Peyer's patch (tissue), 4 donors: ENCODE measurements at regions not wholly inside any gene's neighbourhood (a gene's known extent, or its start where the extent isn't known, plus 50 kb on each side); places are given as distances from the start of the nearest gene placed in this dataset.

ENCODE experiments used
- DNase-seq, 3 donors: peaks; one replicate each; pipeline ENCODE4 v3.0.0-alpha.2; 2017 to 2019
- H3K27ac ChIP-seq, 4 donors: fragments of 200-600 bp; sonication (generic); one replicate each; pipeline ENCODE4 v1.5.1; 2016 to 2019
- H3K27me3 ChIP-seq, 2 donors: fragments of 200-600 bp; sonication (generic); one replicate each; pipeline ENCODE4 v1.5.1; 2019
- H3K36me3 ChIP-seq, 3 donors: fragments of 200-600 bp; sonication (generic); one replicate each; pipeline ENCODE4 v1.5.1; 2016 to 2019
- H3K4me1 ChIP-seq, 4 donors: fragments of 200-600 bp; sonication (generic); one replicate each; pipeline ENCODE4 v1.5.1; 2016 to 2019
- H3K4me3 ChIP-seq, 4 donors: fragments of 200-600 bp; sonication (generic); 1 replicate in 3 of 4; 2 replicates in 1 of 4; pipeline ENCODE4 v1.5.1; 2016 to 2019; ENCODE audit warnings: mild to moderate bottlenecking in 1 of 4
- H3K9me3 ChIP-seq, 4 donors: fragments of 200-600 bp; sonication (generic); one replicate each; pipeline ENCODE4 v1.5.1; 2016 to 2019; ENCODE audit warnings: mild to moderate bottlenecking in 1 of 4
- POLR2A ChIP-seq, 2 donors: fragments of 450-650 bp; IDR thresholded peaks; one replicate each; pipeline ENCODE4 v1.5.1; 2017; ENCODE audit warnings: antibody characterized with exemption in 2 of 2, mild to moderate bottlenecking in 2 of 2, moderate library complexity in 2 of 2
- TF ChIP-seq, protein P1 (sequence below), 6 experiments: fragments of 450-650 bp in 4 of 6; fragments of 200-600 bp in 2 of 6; sonication (generic) in 1 of 6; IDR thresholded peaks; one replicate each; pipeline ENCODE4 v1.5.1; 2017 to 2019; ENCODE audit warnings: antibody characterized with exemption in 6 of 6, mild to moderate bottlenecking in 3 of 6, moderate library complexity in 1 of 6

DNA sequence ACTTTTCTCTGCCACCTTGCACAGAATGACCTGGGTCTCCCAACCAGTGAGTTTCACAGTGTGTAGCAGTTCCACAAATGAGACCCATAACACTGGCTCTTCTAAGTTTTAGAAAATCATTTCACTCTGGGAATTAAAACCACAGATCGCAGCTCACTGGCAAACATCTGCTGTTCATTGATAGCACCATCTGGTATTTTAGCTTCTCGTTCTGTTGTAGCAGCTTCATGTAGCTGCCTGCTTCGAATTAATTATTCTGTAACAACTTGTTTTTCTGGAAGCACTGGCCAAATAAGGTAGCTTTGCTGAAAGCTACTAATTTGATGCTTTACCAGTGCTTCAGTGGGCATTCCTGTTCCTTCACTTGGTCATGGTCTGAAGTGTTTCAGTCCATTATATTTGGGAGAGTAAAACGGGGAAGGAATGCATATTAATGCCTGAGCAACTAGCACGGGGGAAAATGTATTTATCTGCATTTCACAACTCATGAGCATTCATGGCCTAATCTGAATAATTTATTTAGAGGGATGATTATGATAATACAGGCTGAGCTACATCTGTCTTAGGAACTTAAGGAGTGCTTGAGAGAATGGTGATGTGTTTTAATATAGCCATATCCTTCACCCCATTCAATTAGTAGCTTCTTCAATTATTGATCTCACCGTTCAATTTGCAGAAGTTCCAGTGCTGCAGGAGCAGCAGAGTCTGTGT is 447.4 kb downstream of the XPNPEP1 start:
- H3K4me1 ChIP-seq: no peaks in the 10 kb centered on the region
- no peak overlapping the region for H3K4me3 ChIP-seq
- no peaks in the 10 kb centered on the region for H3K36me3 ChIP-seq
- H3K27ac ChIP-seq: no peak overlapping the region
- H3K27me3 ChIP-seq: no peaks in the 10 kb centered on the region
- TF ChIP-seq POLR2A (IDR thresholded peaks at IDR 0.05): no peak
- TF ChIP-seq, protein P1, sequence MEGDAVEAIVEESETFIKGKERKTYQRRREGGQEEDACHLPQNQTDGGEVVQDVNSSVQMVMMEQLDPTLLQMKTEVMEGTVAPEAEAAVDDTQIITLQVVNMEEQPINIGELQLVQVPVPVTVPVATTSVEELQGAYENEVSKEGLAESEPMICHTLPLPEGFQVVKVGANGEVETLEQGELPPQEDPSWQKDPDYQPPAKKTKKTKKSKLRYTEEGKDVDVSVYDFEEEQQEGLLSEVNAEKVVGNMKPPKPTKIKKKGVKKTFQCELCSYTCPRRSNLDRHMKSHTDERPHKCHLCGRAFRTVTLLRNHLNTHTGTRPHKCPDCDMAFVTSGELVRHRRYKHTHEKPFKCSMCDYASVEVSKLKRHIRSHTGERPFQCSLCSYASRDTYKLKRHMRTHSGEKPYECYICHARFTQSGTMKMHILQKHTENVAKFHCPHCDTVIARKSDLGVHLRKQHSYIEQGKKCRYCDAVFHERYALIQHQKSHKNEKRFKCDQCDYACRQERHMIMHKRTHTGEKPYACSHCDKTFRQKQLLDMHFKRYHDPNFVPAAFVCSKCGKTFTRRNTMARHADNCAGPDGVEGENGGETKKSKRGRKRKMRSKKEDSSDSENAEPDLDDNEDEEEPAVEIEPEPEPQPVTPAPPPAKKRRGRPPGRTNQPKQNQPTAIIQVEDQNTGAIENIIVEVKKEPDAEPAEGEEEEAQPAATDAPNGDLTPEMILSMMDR (IDR thresholded peaks at IDR 0.05): no peak
- H3K9me3 ChIP-seq: no peaks in the 10 kb centered on the region
- no peak for DNase-seq

DNA sequence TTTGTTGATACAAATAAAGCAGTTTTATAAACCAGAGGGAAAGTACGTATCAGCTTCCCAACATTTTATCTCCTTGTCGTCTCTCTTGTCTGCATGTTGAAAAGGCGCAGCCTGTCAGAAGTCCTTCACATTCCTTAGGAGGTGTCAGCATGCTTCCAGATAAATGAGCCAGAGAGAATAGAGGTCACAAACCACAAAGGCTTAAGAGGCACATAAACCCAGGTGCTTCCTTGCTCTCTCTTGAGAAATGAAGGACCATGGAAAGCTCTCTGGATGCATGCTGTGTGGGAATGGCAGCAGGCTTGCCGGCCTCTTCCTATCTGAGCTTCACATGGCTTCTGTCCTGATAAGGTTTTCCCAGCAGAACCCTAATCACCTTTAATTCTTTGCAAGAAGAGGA is 448.5 kb downstream of the XPNPEP1 start:
- no peaks in the 10 kb centered on the region for H3K27me3 ChIP-seq
- H3K27ac ChIP-seq: no peak overlapping the region
- H3K4me3 ChIP-seq: no peak overlapping the region
- H3K36me3 ChIP-seq: no peaks in the 10 kb centered on the region
- TF ChIP-seq, protein P1 (IDR thresholded peaks at IDR 0.05): no peak
- no peak for TF ChIP-seq POLR2A (IDR thresholded peaks at IDR 0.05)
- no peak for DNase-seq
- no peaks in the 10 kb centered on the region for H3K4me1 ChIP-seq
- H3K9me3 ChIP-seq: no peaks in the 10 kb centered on the region

DNA sequence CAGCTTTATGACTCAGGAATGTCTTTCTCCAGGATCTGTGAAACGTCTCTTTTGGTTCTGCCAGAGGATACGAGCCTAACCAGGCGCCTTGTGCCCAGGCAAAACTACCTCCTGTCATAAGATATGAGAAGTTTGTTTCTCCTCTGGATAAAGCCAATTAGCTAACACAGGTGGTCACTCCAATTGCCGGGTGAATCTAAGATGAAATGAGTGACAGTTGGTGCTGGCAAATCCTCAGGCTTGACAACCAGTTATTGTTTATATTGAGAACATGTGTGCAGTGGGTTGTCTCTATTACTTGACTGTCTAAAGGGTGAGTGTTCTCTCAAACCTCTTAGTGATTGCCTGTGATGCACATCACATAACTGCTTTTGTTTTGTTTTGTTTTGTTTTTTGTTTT is 449.1 kb downstream of the XPNPEP1 start:
- no peak overlapping the region for H3K4me3 ChIP-seq
- H3K27me3 ChIP-seq: no peaks in the 10 kb centered on the region
- no peaks in the 10 kb centered on the region for H3K9me3 ChIP-seq
- no peaks in the 10 kb centered on the region for H3K4me1 ChIP-seq
- H3K36me3 ChIP-seq: no peaks in the 10 kb centered on the region
- TF ChIP-seq, protein P1 (IDR thresholded peaks at IDR 0.05): no peak
- TF ChIP-seq POLR2A (IDR thresholded peaks at IDR 0.05): no peak
- DNase-seq: no peak
- no peak overlapping the region for H3K27ac ChIP-seq

DNA sequence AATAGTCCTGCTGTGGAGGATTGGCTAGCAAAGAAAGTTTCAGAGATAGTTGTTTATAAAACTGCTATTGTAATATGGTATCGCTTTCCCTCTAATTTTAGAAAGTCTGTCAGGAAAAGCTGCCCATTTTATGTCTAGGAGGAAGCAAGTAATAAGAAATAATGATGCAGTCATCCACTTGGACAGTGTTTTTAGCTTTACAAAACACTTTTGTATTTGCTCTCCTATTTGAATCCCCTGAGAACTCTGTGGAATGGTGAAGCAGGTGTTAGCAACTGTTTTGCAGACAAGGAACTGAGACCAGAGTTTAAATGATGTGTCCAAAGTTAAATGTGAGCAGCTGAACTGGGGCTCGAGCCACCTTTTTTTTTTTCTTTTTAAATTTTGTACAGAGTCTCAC is 455.8 kb downstream of the XPNPEP1 start:
- Histone ChIP-seq H3K27ac (no peak overlapping the region), H3K9me3 (no peaks in the 10 kb centered on the region), H3K36me3 (no peaks in the 10 kb centered on the region), H3K4me3 (no peak overlapping the region), H3K27me3 (no peaks in the 10 kb centered on the region), H3K4me1 (no peaks in the 10 kb centered on the region)
- no peak for DNase-seq
- no peak for TF ChIP-seq POLR2A (IDR thresholded peaks at IDR 0.05)
- TF ChIP-seq, protein P1 (IDR thresholded peaks at IDR 0.05): no peak

DNA sequence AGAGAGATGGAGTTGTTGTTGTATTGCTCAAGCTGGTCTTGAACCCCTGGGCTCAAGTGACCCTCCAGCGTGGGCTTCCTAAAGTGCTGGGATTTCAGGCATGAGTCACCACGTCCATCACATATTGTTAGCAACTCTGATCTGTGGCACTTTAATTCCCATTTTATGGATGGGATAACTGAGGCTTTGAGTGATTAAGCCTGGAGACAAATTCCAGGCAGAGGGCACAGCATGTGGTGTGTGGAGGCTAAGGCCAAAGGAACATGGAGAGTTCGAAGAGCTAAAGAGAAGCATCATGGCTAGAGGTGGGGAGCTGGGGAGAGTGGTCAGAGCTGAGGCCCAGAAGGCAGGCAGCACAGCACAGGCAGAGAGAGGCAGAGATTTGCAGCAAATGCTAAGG is 458.4 kb downstream of the XPNPEP1 start:
- Histone ChIP-seq H3K4me3 (no peak overlapping the region), H3K36me3 (no peaks in the 10 kb centered on the region), H3K9me3 (no peaks in the 10 kb centered on the region), H3K27me3 (no peaks in the 10 kb centered on the region), H3K4me1 (no peaks in the 10 kb centered on the region), H3K27ac (no peak overlapping the region)
- DNase-seq: no peak
- TF ChIP-seq POLR2A (IDR thresholded peaks at IDR 0.05): no peak
- TF ChIP-seq, protein P1 (IDR thresholded peaks at IDR 0.05): no peak

DNA sequence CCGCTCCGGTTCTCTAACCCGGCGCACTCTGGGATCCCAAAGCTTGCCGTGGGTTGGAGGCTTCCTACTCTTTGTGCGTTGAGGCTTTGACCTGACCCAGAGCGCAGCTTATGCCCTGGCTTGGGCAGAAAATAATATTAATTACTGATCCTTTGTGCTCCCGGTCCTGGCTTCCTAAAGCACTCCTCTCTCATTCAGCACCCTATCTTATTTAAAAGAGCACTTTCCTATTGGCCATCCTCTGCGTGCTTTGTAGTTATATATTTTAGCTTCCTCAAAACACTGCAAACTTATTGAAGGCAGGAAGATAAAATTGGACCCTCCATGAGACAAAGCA is 466.0 kb downstream of the XPNPEP1 start:
- H3K4me3 ChIP-seq: no peak overlapping the region
- TF ChIP-seq, protein P1 (IDR thresholded peaks at IDR 0.05): no peak
- no peak for TF ChIP-seq POLR2A (IDR thresholded peaks at IDR 0.05)
- DNase-seq: no peak
- H3K9me3 ChIP-seq: peaks cover 0 to 3% (median 0%) of the 10 kb centered on the region in 4 donors
- H3K4me1 ChIP-seq: peaks cover 0 to 6% (median 0%) of the 10 kb centered on the region in 4 donors
- no peaks in the 10 kb centered on the region for H3K27me3 ChIP-seq
- no peak overlapping the region for H3K27ac ChIP-seq
- no peaks in the 10 kb centered on the region for H3K36me3 ChIP-seq
